SK-N-SH treated with all-trans-retinoic acid at 6 μM for 48 hours (cell line): ENCODE measurements at regions not wholly inside any gene's neighbourhood (a gene's known extent, or its start where the extent isn't known, plus 50 kb on each side); places are given as distances from the start of the nearest gene placed in this dataset.

Experiments
- ATAC-seq: fragments of 200-7000 bp; cut with Tn5 transposase; 3 replicates; pipeline ENCODE4 v1.9.1; 2020; ENCODE audit warnings: mild to moderate bottlenecking, moderate library complexity
- ARNTL ChIP-seq: fragments of 450-650 bp; formaldehyde crosslinking; IDR thresholded peaks from 2 replicates; pipeline ENCODE4 v1.5.0; 2020; ENCODE audit warnings: low read depth, mild to moderate bottlenecking, moderate library complexity, borderline replicate concordance
- BACH2 ChIP-seq: fragments of 250-450 bp; sonication (Bioruptor Pico); IDR thresholded peaks from 2 replicates; pipeline ENCODE4 v1.9.0; 2021; ENCODE audit warnings: mild to moderate bottlenecking, borderline replicate concordance
- CREB5 ChIP-seq: fragments of 250-450 bp; sonication (Bioruptor Pico); IDR thresholded peaks from 2 replicates; pipeline ENCODE4 v1.5.1; 2020; ENCODE audit warnings: low read depth, mild to moderate bottlenecking, moderate library complexity
- CSDC2 ChIP-seq: fragments of 250-450 bp; sonication (Bioruptor Pico); IDR thresholded peaks from 2 replicates; pipeline ENCODE4 v1.5.0; 2020; ENCODE audit warnings: mild to moderate bottlenecking, moderate library complexity
- CSRNP3 ChIP-seq: fragments of 250-450 bp; sonication (Bioruptor Pico); IDR thresholded peaks from 2 replicates; pipeline ENCODE4 v1.5.1; 2021; ENCODE audit warnings: mild to moderate bottlenecking, moderate library complexity
- ESRRG ChIP-seq: fragments of 250-450 bp; sonication (Bioruptor Pico); IDR thresholded peaks from 2 replicates; pipeline ENCODE4 v1.6.1; 2021; ENCODE audit warnings: mild to moderate bottlenecking
- GLIS3 ChIP-seq: fragments of 250-450 bp; sonication (Bioruptor Pico); IDR thresholded peaks from 2 replicates; pipeline ENCODE4 v1.5.0; 2020; ENCODE audit warnings: mild to moderate bottlenecking, moderate library complexity
- ISL1 ChIP-seq: fragments of 250-450 bp; sonication (Bioruptor Pico); IDR thresholded peaks from 2 replicates; pipeline ENCODE4 v2.1.2; 2022; ENCODE audit warnings: mild to moderate bottlenecking, moderate library complexity
- OSR1 ChIP-seq: fragments of 250-450 bp; sonication (Bioruptor Pico); IDR thresholded peaks from 2 replicates; pipeline ENCODE4 v1.8.0; 2022; ENCODE audit warnings: moderate library complexity, mild to moderate bottlenecking, inconsistent platforms
- PPARA ChIP-seq: fragments of 250-450 bp; sonication (Bioruptor Pico); IDR thresholded peaks from 2 replicates; pipeline ENCODE4 v1.5.0; 2020; ENCODE audit warnings: mild to moderate bottlenecking, borderline replicate concordance
- SNAI2 ChIP-seq: fragments of 250-450 bp; sonication (Bioruptor Pico); IDR thresholded peaks from 2 replicates; pipeline ENCODE4 v1.5.0; 2020; ENCODE audit warnings: mild to moderate bottlenecking, moderate library complexity
- TCF4 ChIP-seq: fragments of 250-450 bp; sonication (Bioruptor Pico); IDR thresholded peaks from 2 replicates; pipeline ENCODE4 v1.8.0; 2021; ENCODE audit warnings: mild to moderate bottlenecking, moderate library complexity, borderline replicate concordance
- TOX ChIP-seq: fragments of 250-450 bp; sonication (Bioruptor Pico); IDR thresholded peaks from 2 replicates; pipeline ENCODE4 v1.8.0; 2021; ENCODE audit warnings: mild to moderate bottlenecking, moderate library complexity, borderline replicate concordance
- ZC3H10 ChIP-seq: fragments of 250-450 bp; sonication (Bioruptor Pico); IDR thresholded peaks from 2 replicates; pipeline ENCODE4 v1.5.1; 2021; ENCODE audit warnings: mild to moderate bottlenecking, moderate library complexity
- ZFP3 ChIP-seq: fragments of 250-450 bp; sonication (Bioruptor Pico); IDR thresholded peaks from 2 replicates; pipeline ENCODE4 v1.5.0; 2020; ENCODE audit warnings: mild to moderate bottlenecking, moderate library complexity
- ZFP30 ChIP-seq: fragments of 450-650 bp; formaldehyde crosslinking; IDR thresholded peaks from 2 replicates; pipeline ENCODE4 v1.5.0; 2022; ENCODE audit warnings: mild to moderate bottlenecking, moderate library complexity
- ZNF565 ChIP-seq: fragments of 450-650 bp; formaldehyde crosslinking; conservative IDR thresholded peaks from 2 replicates; pipeline ENCODE4 v1.5.0; 2020; ENCODE audit warnings: low read depth, mild to moderate bottlenecking, moderate library complexity
- ZNF70 ChIP-seq: fragments of 450-650 bp; formaldehyde crosslinking; IDR thresholded peaks from 2 replicates; pipeline ENCODE4 v1.5.0; 2020; ENCODE audit warnings: mild to moderate bottlenecking, moderate library complexity
- ZNF8 ChIP-seq: fragments of 450-650 bp; formaldehyde crosslinking; IDR thresholded peaks from 2 replicates; pipeline ENCODE4 v1.5.0; 2020; ENCODE audit warnings: mild to moderate bottlenecking, moderate library complexity
- TF ChIP-seq, protein P1 (sequence below): fragments of 250-450 bp; sonication (Bioruptor Pico); IDR thresholded peaks from 2 replicates; pipeline ENCODE4 v1.8.0; 2021; ENCODE audit warnings: low read depth, mild to moderate bottlenecking, moderate library complexity, borderline replicate concordance
- TF ChIP-seq, protein P2 (sequence below): fragments of 250-450 bp; sonication (Bioruptor Pico); IDR thresholded peaks from 2 replicates; pipeline ENCODE4 v1.8.0; 2020; ENCODE audit warnings: mild to moderate bottlenecking, moderate library complexity, borderline replicate concordance

DNA sequence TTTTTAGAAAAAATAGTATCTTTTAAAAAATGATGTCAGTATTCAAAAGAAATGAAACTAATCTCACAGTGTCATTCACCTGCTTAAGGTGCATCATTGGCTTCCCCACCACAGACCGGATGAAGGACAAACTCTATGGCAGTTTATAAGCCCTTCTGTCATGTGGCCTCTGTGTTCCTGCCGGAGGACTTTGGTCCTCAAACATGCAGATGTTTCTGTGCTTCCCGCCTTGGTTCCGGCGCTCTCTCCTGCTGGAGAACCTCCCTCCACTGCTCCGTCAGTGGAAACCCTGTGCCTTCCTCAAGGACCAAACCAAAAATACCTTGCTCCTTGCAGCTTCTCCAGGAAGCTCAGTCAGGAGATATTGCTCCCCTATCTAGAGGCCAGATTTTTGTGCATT, 326.3 kb downstream of the UACA start:
- TF ChIP-seq SNAI2 (CRISPR knock-in tag) (no peak), CSRNP3 (CRISPR knock-in tag) (no peak), OSR1 (CRISPR knock-in tag) (no peak), ESRRG (CRISPR knock-in tag) (no peak), PPARA (CRISPR knock-in tag) (no peak)
- no peak for ATAC-seq

GRCh38 chr15:70436428-70436827, 326.9 kb downstream of the UACA start:
- no peak for ATAC-seq
- no peak for TF ChIP-seq ZNF8
- TF ChIP-seq CSRNP3 (CRISPR knock-in tag): no peak
- TF ChIP-seq, protein P1, sequence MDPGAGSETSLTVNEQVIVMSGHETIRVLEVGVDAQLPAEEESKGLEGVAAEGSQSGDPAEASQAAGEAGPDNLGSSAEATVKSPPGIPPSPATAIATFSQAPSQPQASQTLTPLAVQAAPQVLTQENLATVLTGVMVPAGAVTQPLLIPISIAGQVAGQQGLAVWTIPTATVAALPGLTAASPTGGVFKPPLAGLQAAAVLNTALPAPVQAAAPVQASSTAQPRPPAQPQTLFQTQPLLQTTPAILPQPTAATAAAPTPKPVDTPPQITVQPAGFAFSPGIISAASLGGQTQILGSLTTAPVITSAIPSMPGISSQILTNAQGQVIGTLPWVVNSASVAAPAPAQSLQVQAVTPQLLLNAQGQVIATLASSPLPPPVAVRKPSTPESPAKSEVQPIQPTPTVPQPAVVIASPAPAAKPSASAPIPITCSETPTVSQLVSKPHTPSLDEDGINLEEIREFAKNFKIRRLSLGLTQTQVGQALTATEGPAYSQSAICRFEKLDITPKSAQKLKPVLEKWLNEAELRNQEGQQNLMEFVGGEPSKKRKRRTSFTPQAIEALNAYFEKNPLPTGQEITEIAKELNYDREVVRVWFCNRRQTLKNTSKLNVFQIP (CRISPR knock-in tag): no peak
- TF ChIP-seq ISL1 (CRISPR knock-in tag): no peak

DNA sequence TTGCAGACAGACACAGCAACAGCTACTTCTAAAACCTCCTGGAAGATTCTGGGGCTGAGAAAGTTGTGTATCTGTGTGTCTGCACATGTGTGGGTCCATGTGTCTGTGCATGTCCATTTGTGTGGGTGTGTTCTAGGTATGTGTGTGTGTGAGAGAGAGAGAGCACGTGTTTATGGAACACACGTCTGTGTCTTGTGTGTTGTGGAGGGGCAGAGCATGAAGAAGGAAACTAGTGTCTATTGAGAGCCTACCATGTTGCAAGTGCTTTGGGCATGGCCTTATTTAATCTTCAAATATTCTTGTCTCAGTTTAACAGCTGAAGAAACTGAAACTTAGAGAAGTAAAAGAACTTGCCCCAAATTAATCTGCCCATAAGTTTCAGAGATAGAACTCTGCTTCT, 327.5 kb downstream of the UACA start:
- TF ChIP-seq BACH2 (no peak), CSDC2 (no peak), ZNF70 (no peak), TOX (CRISPR knock-in tag) (no peak), CSRNP3 (CRISPR knock-in tag) (no peak), SNAI2 (CRISPR knock-in tag) (no peak), OSR1 (CRISPR knock-in tag) (no peak), ZFP3 (no peak), ZNF565 (no peak), ZFP30 (CRISPR knock-in tag) (no peak), TCF4 (CRISPR knock-in tag) (no peak), ZC3H10 (no peak), ESRRG (CRISPR knock-in tag) (no peak), ARNTL (CRISPR knock-in tag) (no peak), CREB5 (CRISPR knock-in tag) (no peak)
- TF ChIP-seq, protein P2, sequence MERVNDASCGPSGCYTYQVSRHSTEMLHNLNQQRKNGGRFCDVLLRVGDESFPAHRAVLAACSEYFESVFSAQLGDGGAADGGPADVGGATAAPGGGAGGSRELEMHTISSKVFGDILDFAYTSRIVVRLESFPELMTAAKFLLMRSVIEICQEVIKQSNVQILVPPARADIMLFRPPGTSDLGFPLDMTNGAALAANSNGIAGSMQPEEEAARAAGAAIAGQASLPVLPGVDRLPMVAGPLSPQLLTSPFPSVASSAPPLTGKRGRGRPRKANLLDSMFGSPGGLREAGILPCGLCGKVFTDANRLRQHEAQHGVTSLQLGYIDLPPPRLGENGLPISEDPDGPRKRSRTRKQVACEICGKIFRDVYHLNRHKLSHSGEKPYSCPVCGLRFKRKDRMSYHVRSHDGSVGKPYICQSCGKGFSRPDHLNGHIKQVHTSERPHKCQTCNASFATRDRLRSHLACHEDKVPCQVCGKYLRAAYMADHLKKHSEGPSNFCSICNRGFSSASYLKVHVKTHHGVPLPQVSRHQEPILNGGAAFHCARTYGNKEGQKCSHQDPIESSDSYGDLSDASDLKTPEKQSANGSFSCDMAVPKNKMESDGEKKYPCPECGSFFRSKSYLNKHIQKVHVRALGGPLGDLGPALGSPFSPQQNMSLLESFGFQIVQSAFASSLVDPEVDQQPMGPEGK (CRISPR knock-in tag): no peak
- ATAC-seq: no peak

- no peak for ATAC-seq
- TF ChIP-seq ZC3H10: no peak
- TF ChIP-seq, protein P1 (CRISPR knock-in tag): no peak
- TF ChIP-seq, protein P2 (CRISPR knock-in tag): no peak
- TF ChIP-seq GLIS3 (CRISPR knock-in tag): no peak
- no peak for TF ChIP-seq ZNF565
These were observed 328.0 kb downstream of the UACA start for GRCh38 chr15:70435369-70435768.
